ENCODE measurements at regions not wholly inside any gene's neighbourhood (a gene's known extent, or its start where the extent isn't known, plus 50 kb on each side); places are given as distances from the start of the nearest gene placed in this dataset.

DNA sequence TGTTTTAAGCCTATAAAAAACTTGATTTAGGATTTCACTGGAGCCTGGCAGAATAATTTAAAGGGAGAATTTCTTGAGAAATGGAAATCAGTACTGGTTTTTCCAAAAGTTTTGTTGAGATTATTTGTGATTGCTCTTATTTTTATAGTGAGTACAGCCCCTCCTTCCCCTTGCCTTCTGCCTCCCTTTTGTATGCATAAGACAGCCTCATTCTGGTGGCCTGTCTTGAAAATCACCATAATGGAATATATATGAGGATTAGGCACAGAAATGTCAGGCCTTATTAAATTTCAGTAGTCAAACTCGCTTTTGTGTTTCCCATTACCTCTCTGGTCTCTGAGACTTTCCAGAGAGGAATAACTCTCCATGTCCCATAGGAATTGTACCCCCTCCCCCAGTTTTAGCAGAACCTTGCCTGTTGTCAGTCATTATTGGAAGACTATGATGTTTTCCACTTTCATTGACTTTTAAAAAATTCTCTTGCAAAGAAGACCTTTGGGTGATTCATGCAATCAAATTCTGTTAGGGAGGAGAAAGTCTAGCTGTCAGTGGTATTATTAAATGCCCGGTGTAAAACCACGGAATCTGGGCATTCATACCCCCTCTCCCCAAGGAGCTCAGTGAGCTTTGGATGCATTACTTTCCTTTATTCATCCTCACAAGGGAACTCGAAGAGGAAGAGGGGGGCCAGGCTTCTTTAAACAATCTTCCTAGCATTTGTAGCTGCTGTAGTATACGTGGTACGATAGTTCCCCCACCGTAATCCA, 171.6 kb upstream of the TSC22D2 start:
- intact Hi-C loops (cut with micrococcal nuclease), result loop anchor here (5.0 kb wide), 1 partner anchor 136 kb away; no protein-coding TSS in a partner anchor
- H3K9me3 ChIP-seq (ENCODE audit: low read length), result no peaks in the 10 kb centered on the region
- ATAC-seq, result 0 out of 2 replicates have a peak, but pooled peaks have one; percentile 6

DNA sequence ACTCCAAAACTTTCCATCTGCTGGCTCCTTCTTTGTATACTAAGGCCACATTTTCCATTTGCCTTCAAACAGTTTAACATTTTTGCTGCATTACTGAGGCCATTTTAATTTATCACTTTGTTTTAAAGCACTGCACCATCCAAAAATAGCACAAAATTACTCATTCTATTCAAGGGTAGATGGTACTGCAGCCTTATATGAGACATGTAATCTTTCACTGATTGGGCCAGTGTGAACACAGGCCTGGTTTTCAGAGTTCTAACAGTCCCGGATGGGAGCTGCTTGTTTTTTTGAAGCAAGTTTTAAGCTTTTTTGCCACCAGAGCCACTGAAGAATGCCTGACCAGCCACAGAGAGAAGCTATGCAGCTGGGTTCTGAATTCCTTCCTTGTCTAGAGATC, 172.3 kb upstream of the TSC22D2 start:
- no peak for ATAC-seq

More for the DNA sequence above, 171.6 kb upstream of the TSC22D2 start:
- Histone ChIP-seq H3K4me2 (ENCODE audit: low read length) (peak overlapping the region; percentile 86), H4K20me1 (ENCODE audit: low read length) (no peaks in the 10 kb centered on the region), H3K9ac (ENCODE audit: low read length) (peak overlapping the region; percentile 11; the same call in 1 of the 2 replicates), H2AFZ (ENCODE audit: low read length) (no peak overlapping the region), H3K36me3 (ENCODE audit: low read depth, low read length) (no peaks in the 10 kb centered on the region), H3K27ac (ENCODE audit: low read length) (peak overlapping the region; percentile 55), H3K27me3 (ENCODE audit: low read length) (no peaks in the 10 kb centered on the region), H3K79me2 (ENCODE audit: low read length) (no peaks in the 10 kb centered on the region), H3F3A (ENCODE audit: low read length, unreplicated experiment) (peaks cover 22% of the 10 kb centered on the region), H3K4me3 (ENCODE audit: low read length) (peak overlapping the region; percentile 37), H3K9me2 (replicated peaks; ENCODE audit: low read length) (no peaks in the 10 kb centered on the region), H3K4me1 (ENCODE audit: insufficient read depth, low read length) (peaks cover 57% of the 10 kb centered on the region)
- DNase-seq, result peak; percentile 56
- BruUV-seq (replicated peaks), result no TSS peak
- POLR2A ChIA-PET (ENCODE audit: unreplicated experiment), result interaction anchor here (0.6 to 0.7 kb wide), 3 partner anchors 52 to 627 kb away, joined by 4 to 13 read pairs (median 5); no protein-coding TSS in a partner anchor
- TF ChIP-seq EZH2phosphoT487 (IDR thresholded peaks at IDR 0.05; ENCODE audit: borderline replicate concordance, low read length), result no peak
- no peak for TF ChIP-seq EZH2 (IDR thresholded peaks at IDR 0.05; ENCODE audit: low read length, unreplicated experiment)
- CTCF ChIA-PET, result interaction anchor here (0.6 kb wide), 1 partner anchor 300 kb away, joined by 3 read pairs; no protein-coding TSS in a partner anchor

DNA sequence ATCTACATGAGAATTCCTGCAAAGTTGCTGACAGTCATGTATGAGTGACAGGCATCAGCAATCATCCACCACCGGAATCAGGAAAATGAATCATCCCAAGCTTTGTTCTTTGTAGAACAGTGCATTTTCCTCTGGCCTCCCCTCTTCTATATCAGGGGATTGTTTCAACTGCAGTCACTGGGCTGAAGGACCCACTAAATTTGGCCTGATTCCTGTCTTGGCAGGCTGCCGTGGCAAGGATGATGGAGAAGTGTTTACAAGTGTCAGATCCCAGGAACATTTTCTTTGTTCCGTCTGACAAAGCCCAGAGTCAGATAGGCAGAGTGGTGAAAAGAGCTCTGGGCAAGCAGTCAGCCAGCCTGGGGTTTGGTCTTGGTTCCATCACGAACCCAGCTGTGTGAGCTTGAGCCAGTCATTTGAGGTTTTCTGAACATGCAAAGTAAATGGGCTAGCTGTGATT, 175.1 kb upstream of the TSC22D2 start:
- POLR2A ChIA-PET (ENCODE audit: unreplicated experiment), result interaction anchor here (1.0 kb wide), 1 partner anchor 139 kb away, joined by 7 read pairs; no protein-coding TSS in a partner anchor

More for the DNA sequence above, 172.3 kb upstream of the TSC22D2 start:
- DNase-seq, result peak; percentile 17
- H3K79me2 ChIP-seq (ENCODE audit: low read length), result no peaks in the 10 kb centered on the region
- peaks cover 57% of the 10 kb centered on the region for H3K4me1 ChIP-seq (ENCODE audit: insufficient read depth, low read length)
- POLR2A ChIA-PET (ENCODE audit: unreplicated experiment), result no interaction called here
- H2AFZ ChIP-seq (ENCODE audit: low read length), result no peak overlapping the region
- no TSS peak for BruUV-seq (replicated peaks)
- intact Hi-C loops (cut with micrococcal nuclease), result loop anchor here (5.0 kb wide), 1 partner anchor 137 kb away; no protein-coding TSS in a partner anchor
- H3K4me3 ChIP-seq (ENCODE audit: low read length), result no peak overlapping the region
- no peaks in the 10 kb centered on the region for H3K9me3 ChIP-seq (ENCODE audit: low read length)
- no peak overlapping the region for H3K27ac ChIP-seq (ENCODE audit: low read length)
- no peaks in the 10 kb centered on the region for H3K27me3 ChIP-seq (ENCODE audit: low read length)
- TF ChIP-seq EZH2 (IDR thresholded peaks at IDR 0.05; ENCODE audit: low read length, unreplicated experiment) (no peak), EZH2phosphoT487 (IDR thresholded peaks at IDR 0.05; ENCODE audit: borderline replicate concordance, low read length) (no peak)
- TF ChIP-seq, protein P1, sequence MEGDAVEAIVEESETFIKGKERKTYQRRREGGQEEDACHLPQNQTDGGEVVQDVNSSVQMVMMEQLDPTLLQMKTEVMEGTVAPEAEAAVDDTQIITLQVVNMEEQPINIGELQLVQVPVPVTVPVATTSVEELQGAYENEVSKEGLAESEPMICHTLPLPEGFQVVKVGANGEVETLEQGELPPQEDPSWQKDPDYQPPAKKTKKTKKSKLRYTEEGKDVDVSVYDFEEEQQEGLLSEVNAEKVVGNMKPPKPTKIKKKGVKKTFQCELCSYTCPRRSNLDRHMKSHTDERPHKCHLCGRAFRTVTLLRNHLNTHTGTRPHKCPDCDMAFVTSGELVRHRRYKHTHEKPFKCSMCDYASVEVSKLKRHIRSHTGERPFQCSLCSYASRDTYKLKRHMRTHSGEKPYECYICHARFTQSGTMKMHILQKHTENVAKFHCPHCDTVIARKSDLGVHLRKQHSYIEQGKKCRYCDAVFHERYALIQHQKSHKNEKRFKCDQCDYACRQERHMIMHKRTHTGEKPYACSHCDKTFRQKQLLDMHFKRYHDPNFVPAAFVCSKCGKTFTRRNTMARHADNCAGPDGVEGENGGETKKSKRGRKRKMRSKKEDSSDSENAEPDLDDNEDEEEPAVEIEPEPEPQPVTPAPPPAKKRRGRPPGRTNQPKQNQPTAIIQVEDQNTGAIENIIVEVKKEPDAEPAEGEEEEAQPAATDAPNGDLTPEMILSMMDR (conservative IDR thresholded peaks at IDR 0.05; ENCODE audit: low read depth, low read length), result no peak
- no peak overlapping the region for H3K4me2 ChIP-seq (ENCODE audit: low read length)
- no peaks in the 10 kb centered on the region for H3K36me3 ChIP-seq (ENCODE audit: low read depth, low read length)
- H3K9me2 ChIP-seq (replicated peaks; ENCODE audit: low read length), result no peaks in the 10 kb centered on the region
- CTCF ChIA-PET, result no interaction called here
- peaks cover 22% of the 10 kb centered on the region for H3F3A ChIP-seq (ENCODE audit: low read length, unreplicated experiment)
- H4K20me1 ChIP-seq (ENCODE audit: low read length), result no peaks in the 10 kb centered on the region
- no peak overlapping the region for H3K9ac ChIP-seq (ENCODE audit: low read length)

More for the DNA sequence above, 175.1 kb upstream of the TSC22D2 start:
- Histone ChIP-seq H3K27me3 (ENCODE audit: low read length) (no peaks in the 10 kb centered on the region), H3K9me3 (ENCODE audit: low read length) (no peaks in the 10 kb centered on the region), H3K9me2 (replicated peaks; ENCODE audit: low read length) (no peaks in the 10 kb centered on the region), H4K20me1 (ENCODE audit: low read length) (no peaks in the 10 kb centered on the region), H3F3A (ENCODE audit: low read length, unreplicated experiment) (peaks cover 16% of the 10 kb centered on the region), H3K27ac (ENCODE audit: low read length) (peak overlapping the region; percentile 73), H3K36me3 (ENCODE audit: low read depth, low read length) (no peaks in the 10 kb centered on the region), H3K4me3 (ENCODE audit: low read length) (peak overlapping the region; percentile 20; the same call in 1 of the 2 replicates), H3K79me2 (ENCODE audit: low read length) (no peaks in the 10 kb centered on the region), H3K4me2 (ENCODE audit: low read length) (peak overlapping the region; percentile 64), H3K9ac (ENCODE audit: low read length) (peak overlapping the region; percentile 10; the same call in 1 of the 2 replicates), H3K4me1 (ENCODE audit: insufficient read depth, low read length) (peaks cover 40% of the 10 kb centered on the region), H2AFZ (ENCODE audit: low read length) (peak overlapping the region; percentile 51)
- intact Hi-C loops (cut with micrococcal nuclease), result no loop called here
- TF ChIP-seq, protein P1 (conservative IDR thresholded peaks at IDR 0.05; ENCODE audit: low read depth, low read length), result no peak
- TF ChIP-seq EZH2 (IDR thresholded peaks at IDR 0.05; ENCODE audit: low read length, unreplicated experiment) (no peak), EZH2phosphoT487 (IDR thresholded peaks at IDR 0.05; ENCODE audit: borderline replicate concordance, low read length) (no peak)
- peak; percentile 73 for ATAC-seq
- peak; percentile 95 for DNase-seq
- BruUV-seq (replicated peaks), result no TSS peak
- CTCF ChIA-PET, result no interaction called here
